Esophagus muscularis mucosa (tissue), 4 donors: ENCODE measurements at regions not wholly inside any gene's neighbourhood (a gene's known extent, or its start where the extent isn't known, plus 50 kb on each side); places are given as distances from the start of the nearest gene placed in this dataset.

ENCODE experiments used
- DNase-seq: peaks from one replicate; pipeline ENCODE4 v3.0.0-alpha.2; 2017; ENCODE audit errors: extremely low spot score
- H3K27ac ChIP-seq, 4 donors: fragments of 200-600 bp; sonication (generic); replicated peaks in 1 of 4; 1 replicate in 3 of 4; 2 replicates in 1 of 4; pipeline ENCODE4 v1.5.1; 2016 to 2019; ENCODE audit warnings: mild to moderate bottlenecking in 1 of 4
- H3K27me3 ChIP-seq, 4 donors: fragments of 200-600 bp; sonication (generic); one replicate each; pipeline versions ENCODE4 v1.5.1 to v1.6.0; 2016 to 2019
- H3K36me3 ChIP-seq, 4 donors: fragments of 200-600 bp; sonication (generic); one replicate each; pipeline ENCODE4 v1.5.1; 2016 to 2019
- H3K4me1 ChIP-seq, 4 donors: fragments of 200-600 bp; sonication (generic); one replicate each; pipeline ENCODE4 v1.5.1; 2016 to 2019
- H3K4me3 ChIP-seq, 4 donors: fragments of 200-600 bp; sonication (generic); 1 replicate in 2 of 4; 2 replicates in 2 of 4; pipeline ENCODE4 v1.5.1; 2016 to 2019; ENCODE audit warnings: mild to moderate bottlenecking in 4 of 4, moderate library complexity in 1 of 4
- H3K9me3 ChIP-seq, 4 donors: fragments of 200-600 bp; sonication (generic); 1 replicate in 3 of 4; 2 replicates in 1 of 4; pipeline ENCODE4 v1.5.1; 2016 to 2019
- EP300 ChIP-seq: sonication (generic); formaldehyde crosslinking; IDR thresholded peaks from one replicate; pipeline ENCODE4 v1.6.1; 2017; ENCODE audit warnings: antibody characterized with exemption
- POLR2A ChIP-seq: fragments of 450-650 bp; IDR thresholded peaks from one replicate; pipeline ENCODE4 v1.6.1; 2017; ENCODE audit warnings: antibody characterized with exemption, moderate library complexity, mild to moderate bottlenecking, low read depth
- POLR2AphosphoS5 ChIP-seq, 2 donors: sonication (generic); formaldehyde crosslinking; IDR thresholded peaks; one replicate each; pipeline ENCODE4 v1.6.1; 2017; ENCODE audit warnings: antibody characterized with exemption in 2 of 2
- WGBS: methylation state at CpG from one replicate; pipeline ENCODE4 v1.1.5; 2018; 5-methylcytosine and 5-hydroxymethylcytosine counted together
- intact Hi-C: fragments of 100-400 bp; cut with DNase I; formaldehyde crosslinking; loops from one replicate; pipeline ENCODE4 v1.15.1; 2023
- TF ChIP-seq, protein P1 (sequence below), 3 experiments: fragments of 200-600 bp in 2 of 3; fragments of 450-650 bp in 1 of 3; sonication (generic) in 2 of 3; IDR thresholded peaks; one replicate each; pipeline ENCODE4 v1.5.1; 2017 to 2019; ENCODE audit warnings: antibody characterized with exemption in 3 of 3, mild to moderate bottlenecking in 2 of 3, moderate library complexity in 1 of 3

- intact Hi-C loops: no loop called here
- H3K27me3 ChIP-seq: no peaks in the 10 kb centered on the region
- no peaks in the 10 kb centered on the region for H3K4me1 ChIP-seq
- WGBS: no CpG with 5 or more reads among the region's 18 CpGs
- H3K27ac ChIP-seq: no peak overlapping the region
- no peak for DNase-seq
- H3K36me3 ChIP-seq: no peaks in the 10 kb centered on the region
- TF ChIP-seq POLR2AphosphoS5 (IDR thresholded peaks at IDR 0.05) (no peak), POLR2A (no peak), EP300 (no peak)
- TF ChIP-seq, protein P1, sequence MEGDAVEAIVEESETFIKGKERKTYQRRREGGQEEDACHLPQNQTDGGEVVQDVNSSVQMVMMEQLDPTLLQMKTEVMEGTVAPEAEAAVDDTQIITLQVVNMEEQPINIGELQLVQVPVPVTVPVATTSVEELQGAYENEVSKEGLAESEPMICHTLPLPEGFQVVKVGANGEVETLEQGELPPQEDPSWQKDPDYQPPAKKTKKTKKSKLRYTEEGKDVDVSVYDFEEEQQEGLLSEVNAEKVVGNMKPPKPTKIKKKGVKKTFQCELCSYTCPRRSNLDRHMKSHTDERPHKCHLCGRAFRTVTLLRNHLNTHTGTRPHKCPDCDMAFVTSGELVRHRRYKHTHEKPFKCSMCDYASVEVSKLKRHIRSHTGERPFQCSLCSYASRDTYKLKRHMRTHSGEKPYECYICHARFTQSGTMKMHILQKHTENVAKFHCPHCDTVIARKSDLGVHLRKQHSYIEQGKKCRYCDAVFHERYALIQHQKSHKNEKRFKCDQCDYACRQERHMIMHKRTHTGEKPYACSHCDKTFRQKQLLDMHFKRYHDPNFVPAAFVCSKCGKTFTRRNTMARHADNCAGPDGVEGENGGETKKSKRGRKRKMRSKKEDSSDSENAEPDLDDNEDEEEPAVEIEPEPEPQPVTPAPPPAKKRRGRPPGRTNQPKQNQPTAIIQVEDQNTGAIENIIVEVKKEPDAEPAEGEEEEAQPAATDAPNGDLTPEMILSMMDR (IDR thresholded peaks at IDR 0.05): no peak
- no peak overlapping the region for H3K4me3 ChIP-seq
- H3K9me3 ChIP-seq: no peaks in the 10 kb centered on the region
Observed at GRCh38 chr4:96521046-96521536, 681.2 kb downstream of the PDHA2 start.

GRCh38 chr4:96523611-96524010 is 683.7 kb downstream of the PDHA2 start:
- Histone ChIP-seq H3K27ac (no peak overlapping the region), H3K4me3 (no peak overlapping the region), H3K27me3 (no peaks in the 10 kb centered on the region), H3K36me3 (no peaks in the 10 kb centered on the region), H3K4me1 (no peaks in the 10 kb centered on the region), H3K9me3 (no peaks in the 10 kb centered on the region)
- TF ChIP-seq POLR2A (no peak), POLR2AphosphoS5 (IDR thresholded peaks at IDR 0.05) (no peak), EP300 (no peak)
- TF ChIP-seq, protein P1 (IDR thresholded peaks at IDR 0.05): no peak
- no peak for DNase-seq
- WGBS: 65% methylated on average over 5 of the region's 5 CpGs
- intact Hi-C loops: no loop called here

GRCh38 chr4:96524311-96524875 is 684.5 kb downstream of the PDHA2 start:
- DNase-seq: no peak
- no peaks in the 10 kb centered on the region for H3K36me3 ChIP-seq
- H3K27ac ChIP-seq: no peak overlapping the region
- H3K9me3 ChIP-seq: no peaks in the 10 kb centered on the region
- intact Hi-C loops: no loop called here
- H3K27me3 ChIP-seq: no peaks in the 10 kb centered on the region
- WGBS: 77% methylated on average over 12 of the region's 12 CpGs
- no peaks in the 10 kb centered on the region for H3K4me1 ChIP-seq
- no peak for TF ChIP-seq POLR2AphosphoS5 (IDR thresholded peaks at IDR 0.05)
- TF ChIP-seq POLR2A: no peak
- TF ChIP-seq, protein P1 (IDR thresholded peaks at IDR 0.05): no peak
- no peak for TF ChIP-seq EP300
- no peak overlapping the region for H3K4me3 ChIP-seq

GRCh38 chr4:96525898-96526297 is 686.0 kb downstream of the PDHA2 start:
- Histone ChIP-seq H3K4me3 (no peak overlapping the region), H3K27me3 (no peaks in the 10 kb centered on the region), H3K36me3 (no peaks in the 10 kb centered on the region), H3K27ac (no peak overlapping the region), H3K4me1 (no peaks in the 10 kb centered on the region), H3K9me3 (no peaks in the 10 kb centered on the region)
- DNase-seq: no peak
- TF ChIP-seq EP300: no peak
- TF ChIP-seq, protein P1 (IDR thresholded peaks at IDR 0.05): no peak
- no peak for TF ChIP-seq POLR2AphosphoS5 (IDR thresholded peaks at IDR 0.05)
- no peak for TF ChIP-seq POLR2A
- intact Hi-C loops: no loop called here

DNA sequence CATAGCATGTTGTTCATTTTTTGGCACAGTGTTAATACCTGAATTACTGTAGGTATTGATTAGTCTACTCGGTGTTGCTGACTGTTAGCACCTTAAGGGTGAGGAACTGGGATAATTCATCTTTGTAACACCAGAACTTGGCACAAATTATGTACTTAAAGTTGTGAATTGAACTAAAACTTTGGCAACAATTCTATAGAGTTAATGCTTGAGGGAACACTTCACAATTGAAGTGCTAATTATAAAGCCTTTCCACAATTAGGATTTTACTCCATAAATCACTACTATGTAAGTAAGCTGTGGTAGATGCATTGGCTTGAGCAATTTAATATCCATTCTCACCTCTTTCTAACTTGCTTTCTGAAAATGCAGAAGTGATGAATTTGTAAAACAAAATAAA is 686.7 kb downstream of the PDHA2 start:
- Histone ChIP-seq H3K9me3 (no peaks in the 10 kb centered on the region), H3K4me3 (no peak overlapping the region), H3K36me3 (no peaks in the 10 kb centered on the region), H3K27ac (no peak overlapping the region), H3K27me3 (no peaks in the 10 kb centered on the region), H3K4me1 (no peaks in the 10 kb centered on the region)
- TF ChIP-seq POLR2A (no peak), POLR2AphosphoS5 (IDR thresholded peaks at IDR 0.05) (no peak), EP300 (no peak)
- TF ChIP-seq, protein P1 (IDR thresholded peaks at IDR 0.05): no peak
- 62% methylated on average over 1 of the region's 1 CpG for WGBS
- intact Hi-C loops: no loop called here
- DNase-seq: no peak
